Liver (tissue), 8 donors: ENCODE measurements at regions not wholly inside any gene's neighbourhood (a gene's known extent, or its start where the extent isn't known, plus 50 kb on each side); places are given as distances from the start of the nearest gene placed in this dataset.

Experiments used
- DNase-seq: peaks from one replicate; pipeline ENCODE4 v3.0.0-alpha.2; 2017; ENCODE audit warnings: low spot score
- H3K27ac ChIP-seq, 2 donors: one replicate each; pipeline ENCODE4 v1.7.0; 2013; ENCODE audit warnings: inconsistent platforms in 2 of 2, low read length in 2 of 2, control low read depth in 1 of 2, low read depth in 1 of 2, mild to moderate bottlenecking in 1 of 2
- H3K27me3 ChIP-seq, 4 donors: one replicate each; pipeline versions ENCODE4 v1.6.1 to v1.7.0; 2013; ENCODE audit warnings: low read length in 3 of 4, inconsistent platforms in 1 of 4, mild to moderate bottlenecking in 1 of 4, moderate library complexity in 1 of 4; ENCODE audit not compliant: control insufficient read depth in 4 of 4, insufficient read depth in 4 of 4
- H3K36me3 ChIP-seq, 4 donors: one replicate each; pipeline versions ENCODE4 v1.6.1 to v1.7.0; 2013; ENCODE audit warnings: low read length in 3 of 4, mild to moderate bottlenecking in 3 of 4, low read depth in 1 of 4, moderate library complexity in 1 of 4; ENCODE audit not compliant: control insufficient read depth in 4 of 4, insufficient read depth in 3 of 4
- H3K4me1 ChIP-seq, 4 donors: one replicate each; pipeline versions ENCODE4 v1.6.1 to v1.7.0; 2013; ENCODE audit warnings: low read length in 3 of 4, mild to moderate bottlenecking in 3 of 4, moderate library complexity in 1 of 4; ENCODE audit not compliant: control insufficient read depth in 4 of 4, insufficient read depth in 4 of 4
- H3K4me3 ChIP-seq, 3 donors: one replicate each; pipeline versions ENCODE4 v1.6.1 to v1.7.0; 2013; ENCODE audit warnings: low read length in 3 of 3, control low read depth in 1 of 3, low read depth in 1 of 3, mild to moderate bottlenecking in 1 of 3
- H3K9ac ChIP-seq, 2 donors: one replicate each; pipeline ENCODE4 v1.7.0; 2013; ENCODE audit warnings: low read length in 2 of 2, mild to moderate bottlenecking in 2 of 2, moderate library complexity in 2 of 2, control low read depth in 1 of 2, low read depth in 1 of 2
- H3K9me3 ChIP-seq, 4 donors: one replicate each; pipeline versions ENCODE4 v1.6.1 to v1.7.0; 2013; ENCODE audit warnings: low read length in 3 of 4; ENCODE audit not compliant: control insufficient read depth in 4 of 4
- ATF3 ChIP-seq: IDR thresholded peaks from 2 replicates; pipeline ENCODE4 v1.6.1; 2016; ENCODE audit warnings: antibody characterized with exemption
- CTCF ChIP-seq: fragments of 150-350 bp; IDR thresholded peaks from 2 replicates; pipeline ENCODE4 v1.5.1; 2017; ENCODE audit warnings: improper control_type of control experiment, low read depth, low read length; ENCODE audit not compliant: missing input control
- EGR1 ChIP-seq, 2 donors: IDR thresholded peaks; 2 replicates each; pipeline ENCODE4 v1.6.1; 2016 to 2018; ENCODE audit warnings: antibody characterized with exemption in 2 of 2, low read depth in 2 of 2
- FOXA1 ChIP-seq: IDR thresholded peaks from 2 replicates; pipeline ENCODE4 v1.6.1; 2016; ENCODE audit warnings: antibody characterized with exemption
- FOXA2 ChIP-seq: IDR thresholded peaks from 2 replicates; pipeline ENCODE4 v1.6.1; 2016; ENCODE audit warnings: antibody characterized with exemption
- GABPA ChIP-seq, 2 donors: IDR thresholded peaks in 1 of 2; conservative IDR thresholded peaks in 1 of 2; 2 replicates each; pipeline ENCODE4 v1.6.1; 2016; ENCODE audit warnings: antibody characterized with exemption in 2 of 2, mild to moderate bottlenecking in 1 of 2, moderate library complexity in 1 of 2
- HNF4A ChIP-seq, 2 donors: conservative IDR thresholded peaks; 2 replicates each; pipeline ENCODE4 v1.6.1; 2016; ENCODE audit warnings: antibody characterized with exemption in 2 of 2, mild to moderate bottlenecking in 2 of 2
- HNF4G ChIP-seq: IDR thresholded peaks from 2 replicates; pipeline ENCODE4 v1.6.1; 2016; ENCODE audit warnings: antibody characterized with exemption
- JUND ChIP-seq, 2 donors: IDR thresholded peaks; 2 replicates each; pipeline ENCODE4 v1.6.1; 2016; ENCODE audit warnings: antibody characterized with exemption in 2 of 2
- MAX ChIP-seq: IDR thresholded peaks from 2 replicates; pipeline ENCODE4 v1.6.1; 2016; ENCODE audit warnings: antibody characterized with exemption
- NR2F2 ChIP-seq: IDR thresholded peaks from 2 replicates; pipeline ENCODE4 v1.6.1; 2016; ENCODE audit warnings: antibody characterized with exemption
- RAD21 ChIP-seq, 2 donors: IDR thresholded peaks; 2 replicates each; pipeline ENCODE4 v1.6.1; 2016; ENCODE audit warnings: antibody characterized with exemption in 2 of 2, mild to moderate bottlenecking in 2 of 2
- REST ChIP-seq: IDR thresholded peaks from 2 replicates; pipeline ENCODE4 v1.6.1; 2016; ENCODE audit warnings: antibody characterized with exemption, mild to moderate bottlenecking
- RXRA ChIP-seq, 2 donors: IDR thresholded peaks; 2 replicates each; pipeline ENCODE4 v1.6.1; 2017 to 2018; ENCODE audit warnings: antibody characterized with exemption in 2 of 2, mild to moderate bottlenecking in 1 of 2
- TAF1 ChIP-seq: conservative IDR thresholded peaks from 2 replicates; pipeline ENCODE4 v1.6.1; 2016; ENCODE audit warnings: antibody characterized with exemption, mild to moderate bottlenecking
- YY1 ChIP-seq: IDR thresholded peaks from 2 replicates; pipeline ENCODE4 v1.6.1; 2016; ENCODE audit warnings: antibody characterized with exemption, mild to moderate bottlenecking
- ZBTB33 ChIP-seq: IDR thresholded peaks from 2 replicates; pipeline ENCODE4 v1.6.1; 2016; ENCODE audit warnings: antibody characterized with exemption
- WGBS: extraction: QIAGEN DNeasy Blood & Tissue Kit; methylation state at CpG from one replicate; pipeline ENCODE4 v1.1.7; 2013; 5-methylcytosine and 5-hydroxymethylcytosine counted together
- donor health status: healthy.
- donor health status: healthy.
- donor health status: healthy.
- donor health status: healthy.
- donor health status: healthy.

GRCh38 chr14:42229976-42230375, 623.3 kb downstream of the LRFN5 start:
- no peaks in the 10 kb centered on the region for H3K27me3 ChIP-seq
- H3K27ac ChIP-seq = no peak overlapping the region
- DNase-seq = no peak
- TF ChIP-seq JUND (IDR thresholded peaks at IDR 0.05) (no peak), NR2F2 (no peak), TAF1 (no peak), YY1 (no peak), GABPA (IDR thresholded peaks at IDR 0.05 in 1 of 2, conservative IDR thresholded peaks at IDR 0.05 in 1 of 2) (no peak), HNF4G (no peak), HNF4A (conservative IDR thresholded peaks at IDR 0.05) (no peak), CTCF (no peak), ATF3 (no peak), RXRA (IDR thresholded peaks at IDR 0.05) (no peak), FOXA1 (no peak)
- H3K4me3 ChIP-seq = no peak overlapping the region
- WGBS = 79% methylated on average over 3 of the region's 3 CpGs
- H3K4me1 ChIP-seq = no peaks in the 10 kb centered on the region
- H3K9ac ChIP-seq = no peak overlapping the region
- no peaks in the 10 kb centered on the region for H3K9me3 ChIP-seq
- H3K36me3 ChIP-seq = no peaks in the 10 kb centered on the region

GRCh38 chr14:42229294-42229693, 622.6 kb downstream of the LRFN5 start:
- H3K9ac ChIP-seq = no peak overlapping the region
- H3K9me3 ChIP-seq = no peaks in the 10 kb centered on the region
- no peaks in the 10 kb centered on the region for H3K27me3 ChIP-seq
- no peak overlapping the region for H3K4me3 ChIP-seq
- H3K4me1 ChIP-seq = no peaks in the 10 kb centered on the region
- 87% methylated on average over 6 of the region's 6 CpGs for WGBS
- no peaks in the 10 kb centered on the region for H3K36me3 ChIP-seq
- no peak for TF ChIP-seq TAF1
- no peak for TF ChIP-seq MAX
- no peak for TF ChIP-seq EGR1 (IDR thresholded peaks at IDR 0.05; ENCODE audit: low read depth in 2 of 2)
- no peak overlapping the region for H3K27ac ChIP-seq
- DNase-seq = no peak

- Histone ChIP-seq H3K4me3 (no peak overlapping the region), H3K9me3 (no peaks in the 10 kb centered on the region), H3K4me1 (no peaks in the 10 kb centered on the region), H3K27me3 (no peaks in the 10 kb centered on the region), H3K36me3 (no peaks in the 10 kb centered on the region), H3K27ac (no peak overlapping the region), H3K9ac (no peak overlapping the region)
- WGBS = 79% methylated on average over 7 of the region's 7 CpGs
- no peak for DNase-seq
- no peak for TF ChIP-seq YY1
- no peak for TF ChIP-seq FOXA2
- no peak for TF ChIP-seq ZBTB33
- TF ChIP-seq EGR1 (IDR thresholded peaks at IDR 0.05; ENCODE audit: low read depth in 2 of 2) = no peak
- no peak for TF ChIP-seq HNF4A (conservative IDR thresholded peaks at IDR 0.05)
- TF ChIP-seq MAX = no peak
- TF ChIP-seq HNF4G = no peak
- no peak for TF ChIP-seq FOXA1
- no peak for TF ChIP-seq ATF3
- TF ChIP-seq NR2F2 = no peak
- no peak for TF ChIP-seq RXRA (IDR thresholded peaks at IDR 0.05)
- no peak for TF ChIP-seq RAD21 (IDR thresholded peaks at IDR 0.05)
- TF ChIP-seq REST = no peak
- TF ChIP-seq TAF1 = no peak
- no peak for TF ChIP-seq JUND (IDR thresholded peaks at IDR 0.05)
Measured at GRCh38 chr14:42228611-42229010, 621.9 kb downstream of the LRFN5 start.
